ENCODE measurements at regions not wholly inside any gene's neighbourhood (a gene's known extent, or its start where the extent isn't known, plus 50 kb on each side); places are given as distances from the start of the nearest gene placed in this dataset.

DNA sequence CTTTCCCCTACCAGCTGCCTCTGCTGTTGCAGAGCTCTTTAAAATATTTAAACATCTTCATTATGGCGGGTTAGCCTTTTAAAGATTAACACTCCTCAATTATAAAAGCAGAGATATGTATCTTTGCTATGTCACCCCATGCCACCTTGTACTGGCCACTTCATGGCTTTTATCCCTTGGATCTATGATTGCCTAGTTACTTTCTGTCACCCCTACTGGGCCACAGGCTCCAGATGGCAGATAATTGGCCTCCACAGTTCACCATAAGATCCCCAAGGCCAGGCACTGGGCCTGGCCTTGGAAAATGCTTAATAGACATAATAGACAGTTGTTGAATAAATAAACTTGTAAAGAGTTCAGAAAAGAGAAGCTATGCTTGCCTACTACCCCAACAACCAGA is 142.0 kb upstream of the SHB start:
- Histone ChIP-seq H4K5ac (ENCODE audit: insufficient read length, low read depth, low read length) (no peak overlapping the region), H3K4me2 (ENCODE audit: insufficient read depth, insufficient read length, low read length) (no peak overlapping the region), H3T11ph (ENCODE audit: low read length) (no peak overlapping the region), H2BK120ac (ENCODE audit: low read depth, low read length, poor library complexity, severe bottlenecking) (no peak overlapping the region), H3K79me2 (ENCODE audit: insufficient read depth, low read length) (no peaks in the 10 kb centered on the region), H4K8ac (replicated peaks; ENCODE audit: insufficient read length, low read depth, low read length) (no peak overlapping the region), H3K14ac (ENCODE audit: insufficient read depth, low read length) (no peak overlapping the region), H2BK12ac (ENCODE audit: insufficient read length, low read depth, low read length) (no peak overlapping the region), H3K27ac (ENCODE audit: insufficient read length, low read depth, low read length) (no peak overlapping the region), H3K79me1 (ENCODE audit: insufficient read depth, low read depth, low read length, poor library complexity, severe bottlenecking) (no peaks in the 10 kb centered on the region), H3K23me2 (ENCODE audit: insufficient read length, low read depth, low read length, poor library complexity, severe bottlenecking) (no peaks in the 10 kb centered on the region), H3K9ac (ENCODE audit: extremely low read depth, insufficient read length, low read length) (no peak overlapping the region), H3K23ac (ENCODE audit: insufficient read length, low read depth, low read length) (no peak overlapping the region), H3K18ac (ENCODE audit: insufficient read length, low read depth, low read length) (no peak overlapping the region), H3K9me3 (ENCODE audit: control insufficient read depth, low read depth, low read length) (no peaks in the 10 kb centered on the region), H3K56ac (ENCODE audit: insufficient read length, low read depth, low read length) (no peak overlapping the region), H3K27me3 (ENCODE audit: insufficient read depth, low read length) (peaks cover 71% of the 10 kb centered on the region), H2AK5ac (ENCODE audit: insufficient read length, low read length) (no peak overlapping the region), H3K4me1 (ENCODE audit: insufficient read depth, low read length) (no peaks in the 10 kb centered on the region), H4K91ac (ENCODE audit: insufficient read length, low read depth, low read length) (no peak overlapping the region), H4K20me1 (ENCODE audit: control insufficient read depth, insufficient read depth, insufficient read length) (no peaks in the 10 kb centered on the region), H2BK5ac (ENCODE audit: insufficient read length, low read length) (no peak overlapping the region), H2AFZ (ENCODE audit: low read length) (no peak overlapping the region), H2BK20ac (ENCODE audit: low read depth, low read length, poor library complexity, severe bottlenecking) (no peak overlapping the region), H2BK15ac (ENCODE audit: low read depth, low read length) (no peak overlapping the region), H3K4ac (ENCODE audit: low read depth, low read length) (no peak overlapping the region)
- TF ChIP-seq, protein P1, sequence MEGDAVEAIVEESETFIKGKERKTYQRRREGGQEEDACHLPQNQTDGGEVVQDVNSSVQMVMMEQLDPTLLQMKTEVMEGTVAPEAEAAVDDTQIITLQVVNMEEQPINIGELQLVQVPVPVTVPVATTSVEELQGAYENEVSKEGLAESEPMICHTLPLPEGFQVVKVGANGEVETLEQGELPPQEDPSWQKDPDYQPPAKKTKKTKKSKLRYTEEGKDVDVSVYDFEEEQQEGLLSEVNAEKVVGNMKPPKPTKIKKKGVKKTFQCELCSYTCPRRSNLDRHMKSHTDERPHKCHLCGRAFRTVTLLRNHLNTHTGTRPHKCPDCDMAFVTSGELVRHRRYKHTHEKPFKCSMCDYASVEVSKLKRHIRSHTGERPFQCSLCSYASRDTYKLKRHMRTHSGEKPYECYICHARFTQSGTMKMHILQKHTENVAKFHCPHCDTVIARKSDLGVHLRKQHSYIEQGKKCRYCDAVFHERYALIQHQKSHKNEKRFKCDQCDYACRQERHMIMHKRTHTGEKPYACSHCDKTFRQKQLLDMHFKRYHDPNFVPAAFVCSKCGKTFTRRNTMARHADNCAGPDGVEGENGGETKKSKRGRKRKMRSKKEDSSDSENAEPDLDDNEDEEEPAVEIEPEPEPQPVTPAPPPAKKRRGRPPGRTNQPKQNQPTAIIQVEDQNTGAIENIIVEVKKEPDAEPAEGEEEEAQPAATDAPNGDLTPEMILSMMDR (conservative IDR thresholded peaks at IDR 0.05) = no peak
- no peak overlapping the region for H3K4me3 Mint-ChIP-seq
- H3K27me3 Mint-ChIP-seq (ENCODE audit: low read depth) = peaks cover 100% of the 10 kb centered on the region
- peaks cover 14 to 22% of the 10 kb centered on the region in 2 experiments for H3K4me1 Mint-ChIP-seq
- H3K27ac Mint-ChIP-seq = no peak overlapping the region
- no CpG with 5 or more reads among the region's 1 CpG for WGBS (ENCODE audit: extremely low coverage, insufficient read length, low lambda C conversion rate)
- no peaks in the 10 kb centered on the region for H3K36me3 Mint-ChIP-seq (ENCODE audit: insufficient read depth in 1 of 3, low read depth in 3 of 3)
- no peak for DNase-seq
- H3K9me3 Mint-ChIP-seq = peaks cover 0 to 10% of the 10 kb centered on the region in 2 experiments; a peak in 2 of 5 replicates

Data from H9 (cell line).